ENCODE measurements at regions not wholly inside any gene's neighbourhood (a gene's known extent, or its start where the extent isn't known, plus 50 kb on each side); places are given as distances from the start of the nearest gene placed in this dataset.

DNA sequence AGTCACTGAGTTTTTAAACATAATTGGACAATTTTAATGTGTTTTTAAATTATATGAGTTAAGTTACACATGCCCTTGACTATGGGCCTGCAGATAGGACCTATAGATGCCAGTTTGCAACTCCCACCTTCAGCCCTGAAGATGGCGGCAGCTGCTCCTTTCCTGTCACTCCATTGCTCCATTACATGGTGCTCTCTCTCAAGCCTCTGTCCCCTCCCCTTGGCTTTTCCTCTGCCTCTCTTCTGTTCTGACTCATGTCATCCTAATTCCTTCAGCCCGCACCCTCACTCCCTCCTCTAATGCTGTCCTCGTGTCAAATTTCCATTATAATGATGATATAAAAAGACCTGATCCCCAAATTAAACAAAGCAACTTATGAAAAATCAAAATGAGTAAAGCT is 133.7 kb upstream of the HNRNPA3 start:
- Histone ChIP-seq H3K36me3 (no peaks in the 10 kb centered on the region), H3K27me3 (no peaks in the 10 kb centered on the region), H3K27ac (no peak overlapping the region), H3K4me3 (no peak overlapping the region), H3K9me3 (no peaks in the 10 kb centered on the region), H3K4me1 (no peaks in the 10 kb centered on the region)
- intact Hi-C loops (cut with DNase I; ENCODE audit: low total_unique reads), result no loop called here
- TF ChIP-seq, protein P1, sequence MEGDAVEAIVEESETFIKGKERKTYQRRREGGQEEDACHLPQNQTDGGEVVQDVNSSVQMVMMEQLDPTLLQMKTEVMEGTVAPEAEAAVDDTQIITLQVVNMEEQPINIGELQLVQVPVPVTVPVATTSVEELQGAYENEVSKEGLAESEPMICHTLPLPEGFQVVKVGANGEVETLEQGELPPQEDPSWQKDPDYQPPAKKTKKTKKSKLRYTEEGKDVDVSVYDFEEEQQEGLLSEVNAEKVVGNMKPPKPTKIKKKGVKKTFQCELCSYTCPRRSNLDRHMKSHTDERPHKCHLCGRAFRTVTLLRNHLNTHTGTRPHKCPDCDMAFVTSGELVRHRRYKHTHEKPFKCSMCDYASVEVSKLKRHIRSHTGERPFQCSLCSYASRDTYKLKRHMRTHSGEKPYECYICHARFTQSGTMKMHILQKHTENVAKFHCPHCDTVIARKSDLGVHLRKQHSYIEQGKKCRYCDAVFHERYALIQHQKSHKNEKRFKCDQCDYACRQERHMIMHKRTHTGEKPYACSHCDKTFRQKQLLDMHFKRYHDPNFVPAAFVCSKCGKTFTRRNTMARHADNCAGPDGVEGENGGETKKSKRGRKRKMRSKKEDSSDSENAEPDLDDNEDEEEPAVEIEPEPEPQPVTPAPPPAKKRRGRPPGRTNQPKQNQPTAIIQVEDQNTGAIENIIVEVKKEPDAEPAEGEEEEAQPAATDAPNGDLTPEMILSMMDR (IDR thresholded peaks at IDR 0.05), result no peak
- DNase-seq, result no peak

DNA sequence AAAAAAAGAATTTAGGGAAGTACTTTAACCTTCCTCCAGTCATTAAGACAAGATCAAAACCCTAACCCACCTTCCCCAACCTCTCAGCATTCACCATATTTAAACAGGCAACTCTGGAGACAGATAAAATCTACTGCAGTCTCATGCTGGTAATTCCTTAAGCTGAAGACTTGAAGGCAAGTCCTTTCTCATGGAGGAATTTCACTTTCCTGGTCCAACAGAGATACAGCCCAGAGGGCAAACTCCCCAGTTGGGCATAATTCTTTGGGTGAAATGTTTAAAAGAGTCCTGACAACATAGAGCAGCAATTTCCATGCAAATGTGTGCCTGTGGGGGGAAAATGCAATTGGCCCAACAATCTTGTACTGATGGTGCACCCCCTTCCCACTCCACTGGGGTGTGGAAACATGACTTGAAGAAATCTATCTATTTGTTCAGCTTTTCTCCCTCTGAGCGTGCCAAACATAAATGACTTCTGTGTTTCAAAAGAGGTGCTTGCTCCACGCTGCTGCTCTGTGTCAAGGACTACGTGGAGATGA is 131.8 kb upstream of the HNRNPA3 start:
- no peaks in the 10 kb centered on the region for H3K27me3 ChIP-seq
- no peak for DNase-seq
- TF ChIP-seq, protein P1 (IDR thresholded peaks at IDR 0.05), result no peak
- no peak overlapping the region for H3K27ac ChIP-seq
- no peaks in the 10 kb centered on the region for H3K36me3 ChIP-seq
- intact Hi-C loops (cut with DNase I; ENCODE audit: low total_unique reads), result no loop called here
- H3K4me1 ChIP-seq, result no peaks in the 10 kb centered on the region
- H3K4me3 ChIP-seq, result no peak overlapping the region
- H3K9me3 ChIP-seq, result no peaks in the 10 kb centered on the region

DNA sequence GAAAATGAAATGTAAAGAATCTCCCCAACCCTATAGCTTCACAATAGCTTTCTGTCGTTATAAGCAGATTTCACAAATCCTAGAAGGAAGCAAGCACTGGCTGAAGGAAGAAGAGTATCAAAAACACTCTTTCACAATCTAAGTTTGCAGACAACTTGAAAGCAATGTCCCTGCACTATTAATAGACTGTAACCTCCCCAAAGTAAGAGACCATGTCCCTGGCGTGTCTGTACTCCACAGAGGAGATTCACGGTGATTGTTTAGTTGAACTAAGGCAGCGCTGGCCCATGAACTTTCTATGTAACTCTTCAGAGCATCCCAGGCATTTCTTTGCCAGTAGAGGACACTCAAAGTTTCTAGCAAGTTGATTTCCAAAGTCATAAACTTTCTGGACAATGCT is 128.0 kb upstream of the HNRNPA3 start:
- TF ChIP-seq, protein P1 (IDR thresholded peaks at IDR 0.05), result no peak
- no peak overlapping the region for H3K4me3 ChIP-seq
- H3K27ac ChIP-seq, result no peak overlapping the region
- no peak for DNase-seq
- intact Hi-C loops (cut with DNase I; ENCODE audit: low total_unique reads), result no loop called here
- no peaks in the 10 kb centered on the region for H3K4me1 ChIP-seq
- H3K9me3 ChIP-seq, result no peaks in the 10 kb centered on the region
- H3K27me3 ChIP-seq, result no peaks in the 10 kb centered on the region
- H3K36me3 ChIP-seq, result no peaks in the 10 kb centered on the region

DNA sequence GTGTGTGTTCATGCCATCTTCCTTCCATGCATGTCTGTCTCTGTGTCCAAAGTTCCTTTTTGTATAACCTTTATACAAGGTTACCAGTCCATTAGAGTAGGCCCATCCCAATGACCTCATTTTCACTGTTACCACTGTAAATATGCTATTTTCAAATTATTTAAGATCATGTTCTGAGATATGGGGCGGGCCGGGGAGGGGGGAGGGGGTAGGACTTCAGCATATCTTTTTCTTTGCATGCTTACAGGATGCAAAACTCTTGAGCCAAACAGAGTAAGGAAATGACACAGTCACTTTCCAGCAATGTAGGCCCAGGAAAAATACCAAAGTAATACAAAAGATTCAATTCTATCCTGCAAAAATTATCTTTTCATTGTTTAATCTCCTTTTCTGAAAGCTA is 124.1 kb upstream of the HNRNPA3 start:
- intact Hi-C loops (cut with DNase I; ENCODE audit: low total_unique reads), result no loop called here
- TF ChIP-seq, protein P1 (IDR thresholded peaks at IDR 0.05), result no peak
- no peak for DNase-seq
- Histone ChIP-seq H3K4me1 (no peaks in the 10 kb centered on the region), H3K4me3 (no peak overlapping the region), H3K9me3 (no peaks in the 10 kb centered on the region), H3K27ac (no peak overlapping the region), H3K27me3 (no peaks in the 10 kb centered on the region), H3K36me3 (no peaks in the 10 kb centered on the region)

DNA sequence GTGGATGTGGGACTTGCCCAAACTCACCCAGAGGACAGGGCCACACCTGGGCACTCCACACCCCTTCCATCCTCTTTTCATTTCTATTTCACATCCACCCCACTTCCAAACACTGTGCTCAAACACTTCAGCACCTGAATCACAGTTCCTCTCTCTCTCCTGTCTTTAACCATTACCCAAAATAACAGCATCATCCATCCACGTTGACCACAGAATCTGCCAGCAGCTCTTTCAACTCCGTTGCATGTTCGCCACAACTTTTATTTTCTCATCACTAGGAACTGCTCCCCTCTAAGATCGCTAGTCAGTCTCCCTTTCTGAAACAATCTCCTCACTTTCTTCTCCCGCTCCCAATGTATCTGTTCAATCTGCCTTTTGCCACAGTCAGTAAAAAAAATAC is 121.6 kb upstream of the HNRNPA3 start:
- Histone ChIP-seq H3K27me3 (no peaks in the 10 kb centered on the region), H3K36me3 (no peaks in the 10 kb centered on the region), H3K27ac (no peak overlapping the region), H3K4me1 (no peaks in the 10 kb centered on the region), H3K9me3 (no peaks in the 10 kb centered on the region), H3K4me3 (no peak overlapping the region)
- TF ChIP-seq, protein P1 (IDR thresholded peaks at IDR 0.05), result no peak
- DNase-seq, result no peak
- intact Hi-C loops (cut with DNase I; ENCODE audit: low total_unique reads), result no loop called here

DNA sequence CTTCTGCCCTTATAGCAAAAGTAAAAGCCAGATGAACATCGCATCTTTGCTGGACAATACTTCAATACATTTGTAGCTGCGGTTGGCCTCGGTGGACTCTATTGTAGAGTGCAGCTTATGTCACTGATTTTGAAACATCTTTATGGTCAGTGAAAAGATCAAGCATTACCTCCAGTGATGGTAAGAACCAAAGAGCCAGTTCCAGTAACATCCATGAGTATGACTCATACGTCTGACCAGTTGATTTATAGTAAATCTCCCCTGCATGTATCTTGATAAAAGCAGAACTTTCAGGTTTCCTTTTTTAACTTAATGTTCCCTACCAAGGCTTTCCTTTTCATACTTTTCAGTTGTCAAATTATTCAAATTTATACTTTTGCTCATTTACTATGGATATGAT is 119.2 kb upstream of the HNRNPA3 start:
- no peak overlapping the region for H3K4me3 ChIP-seq
- intact Hi-C loops (cut with DNase I; ENCODE audit: low total_unique reads), result no loop called here
- no peaks in the 10 kb centered on the region for H3K9me3 ChIP-seq

More for the DNA sequence above, 119.2 kb upstream of the HNRNPA3 start:
- DNase-seq, result no peak
- Histone ChIP-seq H3K27me3 (no peaks in the 10 kb centered on the region), H3K36me3 (no peaks in the 10 kb centered on the region), H3K27ac (no peak overlapping the region), H3K4me1 (no peaks in the 10 kb centered on the region)
- TF ChIP-seq, protein P1 (IDR thresholded peaks at IDR 0.05), result no peak

All from tibial artery (tissue), 4 donors.